OCI-LY1 (cell line): ENCODE measurements at regions not wholly inside any gene's neighbourhood (a gene's known extent, or its start where the extent isn't known, plus 50 kb on each side); places are given as distances from the start of the nearest gene placed in this dataset.

ENCODE experiments used
- H2AFZ ChIP-seq: fragments of 200-600 bp; sonication (generic), shearing (Covaris generic); 2 replicates; pipeline ENCODE4 v1.6.0; 2014; ENCODE audit warnings: antibody characterized with exemption, mild to moderate bottlenecking, low read length
- H3F3A ChIP-seq: fragments of 200-600 bp; sonication (generic), shearing (Covaris generic); 2 replicates; pipeline ENCODE4 v1.6.0; 2014; ENCODE audit warnings: mild to moderate bottlenecking, antibody characterized with exemption, low read length, moderate library complexity; ENCODE audit not compliant: insufficient read depth
- H3K27ac ChIP-seq: fragments of 200-600 bp; sonication (generic); 2 replicates; pipeline ENCODE4 v1.5.1; 2014; ENCODE audit warnings: low read length, mixed run types, mild to moderate bottlenecking, low read depth; ENCODE audit not compliant: poor library complexity, severe bottlenecking
- H3K27me3 ChIP-seq: fragments of 200-600 bp; sonication (generic); 2 replicates; pipeline ENCODE4 v1.6.0; 2014; ENCODE audit warnings: antibody characterized with exemption, mild to moderate bottlenecking, low read length, moderate library complexity; ENCODE audit not compliant: insufficient read depth
- H3K36me3 ChIP-seq: fragments of 200-600 bp; sonication (generic); 2 replicates; pipeline ENCODE4 v1.6.1; 2014; ENCODE audit warnings: mild to moderate bottlenecking, antibody characterized with exemption, low read length, moderate library complexity, mixed read lengths; ENCODE audit not compliant: insufficient read depth
- H3K4me1 ChIP-seq: fragments of 200-600 bp; sonication (generic); 2 replicates; pipeline ENCODE4 v1.5.1; 2014; ENCODE audit warnings: mild to moderate bottlenecking, low read length, moderate library complexity; ENCODE audit not compliant: insufficient read depth, severe bottlenecking
- H3K4me2 ChIP-seq: fragments of 200-600 bp; sonication (generic), shearing (Covaris generic); 2 replicates; pipeline ENCODE4 v1.6.1; 2014; ENCODE audit warnings: low read length
- H3K4me3 ChIP-seq: fragments of 200-600 bp; sonication (generic); 2 replicates; pipeline ENCODE4 v1.5.1; 2014; ENCODE audit warnings: low read length, low read depth, mild to moderate bottlenecking, mixed read lengths; ENCODE audit not compliant: poor library complexity, severe bottlenecking
- H3K79me2 ChIP-seq: fragments of 200-600 bp; shearing (Covaris generic); 2 replicates; pipeline ENCODE4 v1.6.1; 2016; ENCODE audit warnings: mixed run types, low read length, mixed read lengths; ENCODE audit not compliant: insufficient read depth
- H3K9ac ChIP-seq: fragments of 200-600 bp; sonication (generic), shearing (Covaris generic); 2 replicates; pipeline ENCODE4 v1.6.1; 2014; ENCODE audit warnings: mild to moderate bottlenecking, low read length, mixed read lengths
- H3K9me2 ChIP-seq: fragments of 200-600 bp; sonication (generic), shearing (Covaris generic); 2 replicates; pipeline ENCODE4 v1.6.1; 2014; ENCODE audit warnings: low read depth, mild to moderate bottlenecking, low read length, mixed read lengths
- H3K9me3 ChIP-seq: fragments of 200-600 bp; shearing (Covaris generic); 2 replicates; pipeline ENCODE4 v1.6.1; 2014; ENCODE audit warnings: low read length, mixed read lengths
- H4K20me1 ChIP-seq: fragments of 200-600 bp; sonication (generic), shearing (Covaris generic); 2 replicates; pipeline ENCODE4 v1.6.0; 2016; ENCODE audit warnings: mild to moderate bottlenecking, low read length; ENCODE audit not compliant: insufficient read depth
- EZH2 ChIP-seq: fragments of 200-600 bp; sonication (generic), shearing (Covaris generic); IDR thresholded peaks from 2 replicates; pipeline ENCODE4 v1.8.0; 2017; ENCODE audit warnings: borderline replicate concordance, mixed run types, mild to moderate bottlenecking, antibody characterized with exemption, low read length, moderate library complexity, mixed read lengths
- TF ChIP-seq, protein P1 (sequence below): fragments of 200-600 bp; sonication (generic), shearing (Covaris generic); IDR thresholded peaks from 2 replicates; pipeline ENCODE4 v1.5.1; 2017; ENCODE audit warnings: mild to moderate bottlenecking, antibody characterized with exemption, low read length, moderate library complexity, mixed read lengths

GRCh38 chr10:89845541-89846280 lies 144.3 kb downstream of the KIF20B start:
- no peak overlapping the region for H2AFZ ChIP-seq
- no peaks in the 10 kb centered on the region for H3K27me3 ChIP-seq
- no peaks in the 10 kb centered on the region for H3K9me2 ChIP-seq
- H3K4me2 ChIP-seq: no peak overlapping the region
- no peaks in the 10 kb centered on the region for H3K4me1 ChIP-seq
- TF ChIP-seq, protein P1, sequence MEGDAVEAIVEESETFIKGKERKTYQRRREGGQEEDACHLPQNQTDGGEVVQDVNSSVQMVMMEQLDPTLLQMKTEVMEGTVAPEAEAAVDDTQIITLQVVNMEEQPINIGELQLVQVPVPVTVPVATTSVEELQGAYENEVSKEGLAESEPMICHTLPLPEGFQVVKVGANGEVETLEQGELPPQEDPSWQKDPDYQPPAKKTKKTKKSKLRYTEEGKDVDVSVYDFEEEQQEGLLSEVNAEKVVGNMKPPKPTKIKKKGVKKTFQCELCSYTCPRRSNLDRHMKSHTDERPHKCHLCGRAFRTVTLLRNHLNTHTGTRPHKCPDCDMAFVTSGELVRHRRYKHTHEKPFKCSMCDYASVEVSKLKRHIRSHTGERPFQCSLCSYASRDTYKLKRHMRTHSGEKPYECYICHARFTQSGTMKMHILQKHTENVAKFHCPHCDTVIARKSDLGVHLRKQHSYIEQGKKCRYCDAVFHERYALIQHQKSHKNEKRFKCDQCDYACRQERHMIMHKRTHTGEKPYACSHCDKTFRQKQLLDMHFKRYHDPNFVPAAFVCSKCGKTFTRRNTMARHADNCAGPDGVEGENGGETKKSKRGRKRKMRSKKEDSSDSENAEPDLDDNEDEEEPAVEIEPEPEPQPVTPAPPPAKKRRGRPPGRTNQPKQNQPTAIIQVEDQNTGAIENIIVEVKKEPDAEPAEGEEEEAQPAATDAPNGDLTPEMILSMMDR: no peak
- no peak for TF ChIP-seq EZH2
- H3K79me2 ChIP-seq: no peaks in the 10 kb centered on the region
- no peak overlapping the region for H3K27ac ChIP-seq
- H3K36me3 ChIP-seq: no peaks in the 10 kb centered on the region
- H3K4me3 ChIP-seq: no peak overlapping the region
- no peaks in the 10 kb centered on the region for H3K9me3 ChIP-seq
- no peaks in the 10 kb centered on the region for H4K20me1 ChIP-seq
- H3F3A ChIP-seq: no peaks in the 10 kb centered on the region
- no peak overlapping the region for H3K9ac ChIP-seq

- no peak for TF ChIP-seq EZH2
- TF ChIP-seq, protein P1: no peak
- Histone ChIP-seq H3K4me2 (no peak overlapping the region), H3K27me3 (no peaks in the 10 kb centered on the region), H3K79me2 (no peaks in the 10 kb centered on the region), H4K20me1 (no peaks in the 10 kb centered on the region), H3K36me3 (no peaks in the 10 kb centered on the region), H3K4me1 (no peaks in the 10 kb centered on the region), H3K9me3 (no peaks in the 10 kb centered on the region), H3K4me3 (no peak overlapping the region), H3K9ac (no peak overlapping the region), H2AFZ (no peak overlapping the region), H3K9me2 (no peaks in the 10 kb centered on the region), H3K27ac (no peak overlapping the region), H3F3A (no peaks in the 10 kb centered on the region)
Observed at GRCh38 chr10:89846281-89846630, 144.9 kb downstream of the KIF20B start.

- Histone ChIP-seq H3K4me1 (no peaks in the 10 kb centered on the region), H3K9ac (no peak overlapping the region), H3K27me3 (no peaks in the 10 kb centered on the region), H3K4me3 (no peak overlapping the region), H3K27ac (no peak overlapping the region), H3K4me2 (no peak overlapping the region), H3K9me3 (no peaks in the 10 kb centered on the region), H3K9me2 (no peaks in the 10 kb centered on the region), H2AFZ (no peak overlapping the region), H3F3A (no peaks in the 10 kb centered on the region), H3K36me3 (no peaks in the 10 kb centered on the region), H4K20me1 (no peaks in the 10 kb centered on the region), H3K79me2 (no peaks in the 10 kb centered on the region)
- TF ChIP-seq EZH2: no peak
- TF ChIP-seq, protein P1: no peak
Observed at GRCh38 chr10:89846786-89847185, 145.4 kb downstream of the KIF20B start.
